ENCODE measurements at regions not wholly inside any gene's neighbourhood (a gene's known extent, or its start where the extent isn't known, plus 50 kb on each side); places are given as distances from the start of the nearest gene placed in this dataset.
"Not testable (repeated sequence)": the region's sequence is repeated elsewhere in the genome, so short reads cannot be mapped to it uniquely, and the experiment has no call there.

GRCh38 chr7:46261638-46262037 is 340.6 kb upstream of the IGFBP3 start:
- TF ChIP-seq, protein P1, sequence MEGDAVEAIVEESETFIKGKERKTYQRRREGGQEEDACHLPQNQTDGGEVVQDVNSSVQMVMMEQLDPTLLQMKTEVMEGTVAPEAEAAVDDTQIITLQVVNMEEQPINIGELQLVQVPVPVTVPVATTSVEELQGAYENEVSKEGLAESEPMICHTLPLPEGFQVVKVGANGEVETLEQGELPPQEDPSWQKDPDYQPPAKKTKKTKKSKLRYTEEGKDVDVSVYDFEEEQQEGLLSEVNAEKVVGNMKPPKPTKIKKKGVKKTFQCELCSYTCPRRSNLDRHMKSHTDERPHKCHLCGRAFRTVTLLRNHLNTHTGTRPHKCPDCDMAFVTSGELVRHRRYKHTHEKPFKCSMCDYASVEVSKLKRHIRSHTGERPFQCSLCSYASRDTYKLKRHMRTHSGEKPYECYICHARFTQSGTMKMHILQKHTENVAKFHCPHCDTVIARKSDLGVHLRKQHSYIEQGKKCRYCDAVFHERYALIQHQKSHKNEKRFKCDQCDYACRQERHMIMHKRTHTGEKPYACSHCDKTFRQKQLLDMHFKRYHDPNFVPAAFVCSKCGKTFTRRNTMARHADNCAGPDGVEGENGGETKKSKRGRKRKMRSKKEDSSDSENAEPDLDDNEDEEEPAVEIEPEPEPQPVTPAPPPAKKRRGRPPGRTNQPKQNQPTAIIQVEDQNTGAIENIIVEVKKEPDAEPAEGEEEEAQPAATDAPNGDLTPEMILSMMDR (IDR thresholded peaks at IDR 0.05): not testable (repeated sequence)
- TF ChIP-seq EZH2, EZH2phosphoT487 (IDR thresholded peaks at IDR 0.05): not testable (repeated sequence)
